H1 (cell line): ENCODE measurements at regions not wholly inside any gene's neighbourhood (a gene's known extent, or its start where the extent isn't known, plus 50 kb on each side); places are given as distances from the start of the nearest gene placed in this dataset.

Experiments
- CTCF ChIA-PET: fragments of 300-600 bp; sonication (Branson Sonifier 250); formaldehyde crosslinking; loops from one replicate; lab custom pipeline; 2021; ENCODE audit not compliant: partially characterized antibody; lab: Charles Lee
- POLR2A ChIA-PET: fragments of 300-600 bp; sonication (Branson Sonifier 250); formaldehyde crosslinking; loops from one replicate; lab custom pipeline; 2021; ENCODE audit warnings: inconsistent platforms; ENCODE audit not compliant: partially characterized antibody; lab: Charles Lee
- DNase-seq, 2 experiments: peaks; one replicate each; pipeline versions ENCODE4 v3.0.0 to v3.0.0-alpha.2; 2010 to 2022; ENCODE audit warnings: low spot score in 2 of 2, low read depth in 1 of 2, mixed read lengths in 1 of 2
- FAIRE-seq: peaks from 2 replicates; lab custom pipeline; 2011; peaks lifted over from hg19 to GRCh38; lab: Jason Lieb, UNC
- H2AFZ ChIP-seq: 2 replicates; pipeline ENCODE4 v1.8.1; 2012; ENCODE audit warnings: low read length, inconsistent platforms
- H2AK5ac ChIP-seq: 2 replicates; pipeline ENCODE4 v1.6.1; 2013; ENCODE audit warnings: low read depth, low read length
- H2BK120ac ChIP-seq: replicated peaks from 2 replicates; pipeline ENCODE3; 2013; ENCODE audit warnings: low read depth, low read length, inconsistent platforms
- H2BK12ac ChIP-seq: 2 replicates; pipeline ENCODE4 v1.6.1; 2013; ENCODE audit warnings: low read depth, low read length
- H2BK15ac ChIP-seq: 2 replicates; pipeline ENCODE4 v1.6.1; 2013; ENCODE audit warnings: low read length
- H2BK20ac ChIP-seq: 2 replicates; pipeline ENCODE4 v1.6.1; 2013; ENCODE audit warnings: low read length
- H2BK5ac ChIP-seq: 2 replicates; pipeline ENCODE4 v1.6.1; 2013; ENCODE audit warnings: low read depth, low read length
- H3K14ac ChIP-seq: 2 replicates; pipeline ENCODE4 v1.6.1; 2013; ENCODE audit warnings: inconsistent platforms; ENCODE audit not compliant: insufficient read length
- H3K18ac ChIP-seq: 2 replicates; pipeline ENCODE4 v1.6.1; 2013; ENCODE audit warnings: low read length; ENCODE audit errors: extremely low read depth
- H3K23ac ChIP-seq: 2 replicates; pipeline ENCODE4 v1.6.1; 2013; ENCODE audit warnings: inconsistent platforms; ENCODE audit not compliant: insufficient read length
- H3K23me2 ChIP-seq: 2 replicates; pipeline ENCODE4 v1.6.1; 2013; ENCODE audit warnings: low read depth, low read length
- H3K27ac ChIP-seq: 2 replicates; pipeline ENCODE4 v1.6.1; 2011; ENCODE audit warnings: low read depth, low read length, inconsistent platforms
- H3K27me3 ChIP-seq, 4 experiments: replicated peaks in 1 of 4; 1 replicate in 1 of 4; 2 replicates in 3 of 4; pipeline versions ENCODE4 v1.6.1 to v1.8.1; 2011 to 2013; ENCODE audit warnings: low read length in 3 of 4, mild to moderate bottlenecking in 3 of 4, inconsistent platforms in 2 of 4, mixed read lengths in 2 of 4, moderate library complexity in 1 of 4; ENCODE audit not compliant: control insufficient read depth in 3 of 4, insufficient read depth in 3 of 4; ENCODE audit errors: extremely low read depth in 1 of 4
- H3K36me3 ChIP-seq, 4 experiments: 2 replicates each; pipeline versions ENCODE4 v1.6.1 to v1.8.1; 2011 to 2013; ENCODE audit warnings: mild to moderate bottlenecking in 4 of 4, low read length in 3 of 4, moderate library complexity in 2 of 4, control low read depth in 1 of 4, inconsistent platforms in 1 of 4; ENCODE audit not compliant: insufficient read depth in 4 of 4, control insufficient read depth in 2 of 4
- H3K4ac ChIP-seq: replicated peaks from 2 replicates; pipeline ENCODE3; 2013; ENCODE audit warnings: low read length, low read depth, mixed read lengths, inconsistent platforms; ENCODE audit not compliant: insufficient read length
- H3K4me1 ChIP-seq, 4 experiments: replicated peaks in 1 of 4; 1 replicate in 1 of 4; 2 replicates in 3 of 4; pipeline versions ENCODE4 v1.6.1 to v1.8.1; 2011 to 2013; ENCODE audit warnings: low read length in 3 of 4, inconsistent platforms in 2 of 4, mixed read lengths in 1 of 4; ENCODE audit not compliant: insufficient read depth in 4 of 4, control insufficient read depth in 3 of 4
- H3K4me2 ChIP-seq, 2 experiments: 2 replicates each; pipeline versions ENCODE4 v1.6.1 to v1.8.1; 2011 to 2013; ENCODE audit warnings: low read depth in 2 of 2, low read length in 2 of 2, control low read depth in 1 of 2, inconsistent platforms in 1 of 2, mild to moderate bottlenecking in 1 of 2; ENCODE audit not compliant: insufficient read depth in 1 of 2
- H3K4me3 ChIP-seq, 4 experiments: fragments of 200-600, 300-600 bp in 1 of 4; sonication (generic), shearing (Covaris generic), sonication (Bioruptor Twin) in 1 of 4; 2 replicates each; pipeline versions ENCODE4 v1.5.1 to v1.8.1; 2011 to 2016; ENCODE audit warnings: low read length in 4 of 4, low read depth in 3 of 4, control low read depth in 2 of 4, inconsistent platforms in 2 of 4, mild to moderate bottlenecking in 2 of 4, mixed read lengths in 1 of 4, moderate library complexity in 1 of 4; ENCODE audit not compliant: insufficient read depth in 2 of 4; ENCODE audit errors: extremely low read depth in 1 of 4
- H3K56ac ChIP-seq: replicated peaks from 2 replicates; pipeline ENCODE3; 2013; ENCODE audit warnings: low read depth, mild to moderate bottlenecking, mixed read lengths, low read length, inconsistent platforms; ENCODE audit not compliant: insufficient read length
- H3K79me1 ChIP-seq: 2 replicates; pipeline ENCODE4 v1.6.1; 2013; ENCODE audit warnings: low read depth, low read length, control low read depth
- H3K79me2 ChIP-seq, 2 experiments: 2 replicates each; pipeline versions ENCODE4 v1.6.1 to v1.8.1; 2012 to 2013; ENCODE audit warnings: low read length in 2 of 2, mild to moderate bottlenecking in 2 of 2, inconsistent platforms in 1 of 2; ENCODE audit not compliant: insufficient read depth in 2 of 2, control insufficient read depth in 1 of 2
- H3K9ac ChIP-seq, 4 experiments: replicated peaks in 1 of 4; 1 replicate in 1 of 4; 2 replicates in 3 of 4; pipeline versions ENCODE4 v1.6.1 to v1.8.1; 2011 to 2013; ENCODE audit warnings: low read depth in 3 of 4, low read length in 3 of 4, control low read depth in 2 of 4, mild to moderate bottlenecking in 2 of 4, moderate library complexity in 2 of 4, inconsistent platforms in 1 of 4; ENCODE audit errors: extremely low read depth in 1 of 4
- H3K9me3 ChIP-seq, 2 experiments: 2 replicates each; pipeline versions ENCODE4 v1.6.1 to v1.8.1; 2012 to 2013; ENCODE audit warnings: mild to moderate bottlenecking in 2 of 2, moderate library complexity in 2 of 2, control low read depth in 1 of 2, inconsistent platforms in 1 of 2, low read depth in 1 of 2, low read length in 1 of 2, mixed read lengths in 1 of 2; ENCODE audit not compliant: insufficient read depth in 2 of 2
- H4K20me1 ChIP-seq, 2 experiments: replicated peaks in 1 of 2; 2 replicates each; pipeline versions ENCODE3 to v1.8.1; 2011 to 2013; ENCODE audit warnings: inconsistent platforms in 2 of 2, low read length in 2 of 2, mild to moderate bottlenecking in 1 of 2; ENCODE audit not compliant: insufficient read depth in 2 of 2, control insufficient read depth in 1 of 2
- H4K5ac ChIP-seq: 2 replicates; pipeline ENCODE4 v1.6.1; 2013; ENCODE audit warnings: low read length, low read depth, mixed read lengths, inconsistent platforms; ENCODE audit not compliant: insufficient read length
- H4K8ac ChIP-seq: 2 replicates; pipeline ENCODE4 v1.8.0; 2013; ENCODE audit warnings: mild to moderate bottlenecking, moderate library complexity, low read length, inconsistent platforms; ENCODE audit not compliant: insufficient read depth; ENCODE audit errors: extremely low read depth
- H4K91ac ChIP-seq: replicated peaks from 2 replicates; pipeline ENCODE3; 2013; ENCODE audit warnings: low read length, mixed read lengths, inconsistent platforms; ENCODE audit not compliant: insufficient read length
- BRCA1 ChIP-seq: IDR thresholded peaks from 2 replicates; pipeline ENCODE4 v1.6.1; 2012; ENCODE audit warnings: low read depth, low read length, improper control_type of control experiment
- EP300 ChIP-seq, 2 experiments: IDR thresholded peaks; 1 replicate in 1 of 2; 2 replicates in 1 of 2; pipeline ENCODE4 v1.6.1; 2011 to 2012; ENCODE audit warnings: low read depth in 2 of 2, low read length in 2 of 2, mild to moderate bottlenecking in 2 of 2, borderline replicate concordance in 1 of 2, inconsistent platforms in 1 of 2, moderate library complexity in 1 of 2
- EZH2 ChIP-seq: fragments of 200-600 bp; sonication (generic); IDR thresholded peaks from 2 replicates; pipeline ENCODE4 v1.7.1; 2012; ENCODE audit warnings: low read depth, mild to moderate bottlenecking, moderate library complexity, low read length, inconsistent platforms; ENCODE audit not compliant: severe bottlenecking
- GTF2F1 ChIP-seq: IDR thresholded peaks from 2 replicates; pipeline ENCODE4 v1.6.1; 2012; ENCODE audit warnings: low read depth, low read length, improper control_type of control experiment, borderline replicate concordance
- HDAC2 ChIP-seq, 2 experiments: fragments of 300-600 bp in 1 of 2; sonication (generic) in 1 of 2; IDR thresholded peaks; 2 replicates each; pipeline ENCODE4 v1.6.1; 2011 to 2012; ENCODE audit warnings: low read depth in 2 of 2, low read length in 2 of 2, mild to moderate bottlenecking in 2 of 2, moderate library complexity in 2 of 2, borderline replicate concordance in 1 of 2, inconsistent platforms in 1 of 2
- KDM1A ChIP-seq: fragments of 200-600, 300-600 bp; sonication (generic); IDR thresholded peaks from 2 replicates; pipeline ENCODE4 v1.7.1; 2016; ENCODE audit warnings: mild to moderate bottlenecking, low read length, borderline replicate concordance
- SAP30 ChIP-seq: fragments of 300-600 bp; sonication (generic); IDR thresholded peaks from 2 replicates; pipeline ENCODE4 v1.7.1; 2012; ENCODE audit warnings: low read length, moderate library complexity, mild to moderate bottlenecking, inconsistent platforms; ENCODE audit not compliant: insufficient read depth, insufficient replicate concordance
- SIX5 ChIP-seq: IDR thresholded peaks from 2 replicates; pipeline ENCODE4 v1.6.1; 2011; ENCODE audit warnings: mild to moderate bottlenecking, low read depth, low read length
- SP4 ChIP-seq: IDR thresholded peaks from 2 replicates; pipeline ENCODE4 v1.6.1; 2012; ENCODE audit warnings: low read length, inconsistent platforms
- WGBS, 2 experiments: shearing (Covaris generic) in 1 of 2; methylation state at CpG; one replicate each; pipeline versions ENCODE4 v1.1.6 to v1.1.7; 2013 to 2015; ENCODE audit warnings: low lambda C conversion rate in 2 of 2, mixed read lengths in 2 of 2, inconsistent platforms in 1 of 2, low coverage in 1 of 2, missing lambda C conversion rate in 1 of 2; ENCODE audit not compliant: insufficient replicate concordance in 2 of 2, insufficient coverage in 1 of 2, insufficient read length in 1 of 2; ENCODE audit errors: extremely low coverage in 1 of 2, missing lambda C conversion rate in 1 of 2; 5-methylcytosine and 5-hydroxymethylcytosine counted together
- TF ChIP-seq, protein P1 (sequence below): IDR thresholded peaks from 2 replicates; pipeline ENCODE4 v1.6.1; 2011; ENCODE audit warnings: low read length, improper control_type of control experiment

DNA sequence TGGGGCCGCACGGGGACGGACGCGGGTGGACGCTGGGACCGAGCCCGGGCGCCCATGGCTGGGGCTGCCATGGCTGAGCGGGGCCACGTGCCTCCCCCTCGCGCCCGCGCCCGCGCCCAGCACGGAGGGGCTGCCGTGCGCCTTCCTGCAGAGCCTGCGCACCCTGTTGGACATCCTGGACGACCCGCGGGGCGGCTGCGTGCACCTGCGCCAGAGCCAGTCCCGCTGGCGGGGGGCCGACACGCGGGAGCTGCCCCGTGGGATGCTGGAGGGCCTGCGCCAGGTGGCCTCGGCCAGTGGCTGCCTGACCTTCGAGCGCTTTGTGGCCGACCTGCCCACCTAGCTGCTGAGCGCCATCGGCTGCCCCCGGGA is 72.5 kb upstream of the KCTD7 start:
- TF ChIP-seq BRCA1 (no peak), SAP30 (no peak), EP300 (IDR thresholded peaks at IDR 0.05; ENCODE audit: borderline replicate concordance in 1 of 2, low read depth in 2 of 2, low read length in 2 of 2) (no peak), EZH2 (no peak), SP4 (no peak), SIX5 (no peak), KDM1A (no peak), GTF2F1 (no peak), HDAC2 (IDR thresholded peaks at IDR 0.05; ENCODE audit: borderline replicate concordance in 1 of 2, low read depth in 2 of 2, low read length in 2 of 2) (no peak)
- TF ChIP-seq, protein P1, sequence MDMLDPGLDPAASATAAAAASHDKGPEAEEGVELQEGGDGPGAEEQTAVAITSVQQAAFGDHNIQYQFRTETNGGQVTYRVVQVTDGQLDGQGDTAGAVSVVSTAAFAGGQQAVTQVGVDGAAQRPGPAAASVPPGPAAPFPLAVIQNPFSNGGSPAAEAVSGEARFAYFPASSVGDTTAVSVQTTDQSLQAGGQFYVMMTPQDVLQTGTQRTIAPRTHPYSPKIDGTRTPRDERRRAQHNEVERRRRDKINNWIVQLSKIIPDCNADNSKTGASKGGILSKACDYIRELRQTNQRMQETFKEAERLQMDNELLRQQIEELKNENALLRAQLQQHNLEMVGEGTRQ: no peak
- H4K91ac ChIP-seq: no peak overlapping the region
- peak overlapping the region; percentile 2; the same call in 1 of the 2 replicates for H4K8ac ChIP-seq
- H3K4me1 ChIP-seq: peaks cover 0 to 5% (median 1%) of the 10 kb centered on the region in 4 experiments; a peak in 4 of 7 replicates
- H3K9me3 ChIP-seq: no peaks in the 10 kb centered on the region
- peaks cover 10% of the 10 kb centered on the region for H3K79me1 ChIP-seq
- no peak overlapping the region for H2BK120ac ChIP-seq
- no peak overlapping the region for H3K56ac ChIP-seq
- H2BK5ac ChIP-seq: no peak overlapping the region
- DNase-seq (no peak), FAIRE-seq (no peak)
- H2AK5ac ChIP-seq: no peak overlapping the region
- H2AFZ ChIP-seq: no peak overlapping the region
- ChIA-PET CTCF (interaction anchor here (0.7 to 3.7 kb wide), 5 partner anchors 9 to 415 kb away, joined by 3 to 34 read pairs (median 5); no protein-coding TSS in a partner anchor), POLR2A (interaction anchor here (3.6 to 4.9 kb wide), 2 partner anchors 24 to 98 kb away, joined by 11 to 21 read pairs; no protein-coding TSS in a partner anchor)
- no peak overlapping the region for H2BK15ac ChIP-seq
- no peak overlapping the region for H3K14ac ChIP-seq
- no peaks in the 10 kb centered on the region for H3K27me3 ChIP-seq
- H4K5ac ChIP-seq: no peak overlapping the region
- no peaks in the 10 kb centered on the region for H3K23me2 ChIP-seq
- peaks cover 0 to 8% of the 10 kb centered on the region in 2 experiments; a peak in 2 of 4 replicates for H3K79me2 ChIP-seq
- no peak overlapping the region for H3K23ac ChIP-seq
- H3K4ac ChIP-seq: no peak overlapping the region
- H3K4me3 ChIP-seq: no peak overlapping the region
- H4K20me1 ChIP-seq: peaks cover 7 to 11% of the 10 kb centered on the region in 2 experiments
- peaks cover 2 to 32% (median 26%) of the 10 kb centered on the region in 4 experiments for H3K36me3 ChIP-seq
- no peak overlapping the region for H3K27ac ChIP-seq
- H2BK12ac ChIP-seq: no peak overlapping the region
- H3K9ac ChIP-seq: no peak overlapping the region
- 93% methylated on average over 33 of the region's 41 CpGs; no CpG with 5 or more reads in 1 of the 2 experiments for WGBS, 2 experiments
- no peak overlapping the region for H3K4me2 ChIP-seq
- H2BK20ac ChIP-seq: no peak overlapping the region
- no peak overlapping the region for H3K18ac ChIP-seq
